A673 (cell line): ENCODE measurements at regions not wholly inside any gene's neighbourhood (a gene's known extent, or its start where the extent isn't known, plus 50 kb on each side); places are given as distances from the start of the nearest gene placed in this dataset.

ENCODE experiments used
- BruUV-seq: library from RNA; stranded (reverse); fragments of 400-500 nt; replicated peaks from 2 replicates; lab custom pipeline; 2021; lab: Mats Ljungman, UMichigan
- CTCF ChIA-PET: fragments of 300-600 bp; sonication (Branson Sonifier 250); formaldehyde crosslinking; loops from one replicate; lab custom pipeline; 2022; ENCODE audit warnings: antibody characterized with exemption; lab: Charles Lee
- POLR2A ChIA-PET: fragments of 300-600 bp; sonication (Branson Sonifier 250); formaldehyde crosslinking; loops from one replicate; lab custom pipeline; 2022; ENCODE audit warnings: antibody characterized with exemption; ENCODE audit not compliant: low non-redundant PET; lab: Charles Lee
- DNase-seq: peaks from one replicate; pipeline ENCODE4 v3.0.0-alpha.2; 2015; ENCODE audit warnings: low spot score
- H3K27ac ChIP-seq: fragments of 200-600 bp; sonication (generic); 2 replicates; pipeline ENCODE4 v1.5.1; 2016; ENCODE audit warnings: mixed run types, low read depth, mild to moderate bottlenecking, mixed read lengths, antibody characterized with exemption, low read length; ENCODE audit not compliant: poor library complexity, severe bottlenecking
- H3K27me3 ChIP-seq: fragments of 200-600 bp; sonication (generic); replicated peaks from 2 replicates; pipeline ENCODE4 v1.6.1; 2017; ENCODE audit warnings: mixed run types, low read depth, mild to moderate bottlenecking, mixed read lengths, antibody characterized with exemption, low read length; ENCODE audit not compliant: insufficient read depth, poor library complexity
- H3K36me3 ChIP-seq: fragments of 200-600 bp; sonication (generic); 2 replicates; pipeline ENCODE4 v1.6.1; 2016; ENCODE audit warnings: mixed run types, mild to moderate bottlenecking, mixed read lengths, antibody characterized with exemption, low read length; ENCODE audit not compliant: insufficient read depth, poor library complexity, severe bottlenecking
- H3K4me1 ChIP-seq: fragments of 200-600 bp; sonication (generic); 2 replicates; pipeline ENCODE4 v1.6.1; 2017; ENCODE audit warnings: mixed run types, mild to moderate bottlenecking, mixed read lengths, antibody characterized with exemption, low read length; ENCODE audit not compliant: insufficient read depth, poor library complexity, severe bottlenecking
- H3K4me3 ChIP-seq: fragments of 200-600 bp; sonication (generic); 2 replicates; pipeline ENCODE4 v1.5.1; 2016; ENCODE audit warnings: low read depth, mixed run types, mild to moderate bottlenecking, mixed read lengths, low read length; ENCODE audit not compliant: poor library complexity, severe bottlenecking
- H3K9me3 ChIP-seq: fragments of 200-600 bp; sonication (generic); 2 replicates; pipeline ENCODE4 v1.6.1; 2016; ENCODE audit warnings: mixed run types, low read depth, mild to moderate bottlenecking, mixed read lengths, antibody characterized with exemption, low read length; ENCODE audit not compliant: poor library complexity, severe bottlenecking
- CTCF ChIP-seq: fragments of 300-800, 200-600 bp; sonication (generic); conservative IDR thresholded peaks from 2 replicates; pipeline ENCODE4 v1.5.1; 2017; ENCODE audit warnings: low read depth, mild to moderate bottlenecking, antibody characterized with exemption, low read length, moderate library complexity, mixed read lengths
- EZH2 ChIP-seq: fragments of 200-600 bp; sonication (generic); IDR thresholded peaks from 2 replicates; pipeline ENCODE4 v1.6.1; 2017; ENCODE audit warnings: borderline replicate concordance, low read depth, mild to moderate bottlenecking, mixed read lengths, antibody characterized with exemption, low read length; ENCODE audit not compliant: poor library complexity, severe bottlenecking
- intact Hi-C: fragments of 100-400 bp; cut with micrococcal nuclease; formaldehyde crosslinking; loops from one replicate; pipeline ENCODE4 v1.10.0; 2022; ENCODE audit not compliant: unreplicated experiment

GRCh38 chr11:116275635-116276034 is 497.2 kb downstream of the BUD13 start:
- no peak for DNase-seq
- BruUV-seq, result no TSS peak

GRCh38 chr11:116274521-116274920 is 498.3 kb downstream of the BUD13 start:
- no TSS peak for BruUV-seq
- ChIA-PET CTCF (interaction anchor here (0.5 kb wide), 1 partner anchor 924 kb away, joined by 6 read pairs; no protein-coding TSS in a partner anchor), POLR2A (no interaction called here)
- TF ChIP-seq EZH2, result no peak
- no peak for TF ChIP-seq CTCF
- intact Hi-C loops, result loop anchor here (10.0 kb wide), 1 partner anchor 1500 kb away; no protein-coding TSS in a partner anchor
- Histone ChIP-seq H3K4me1 (no peaks in the 10 kb centered on the region), H3K27me3 (no peaks in the 10 kb centered on the region), H3K36me3 (no peaks in the 10 kb centered on the region), H3K4me3 (no peak overlapping the region), H3K27ac (no peak overlapping the region), H3K9me3 (no peaks in the 10 kb centered on the region)
- no peak for DNase-seq

More at GRCh38 chr11:116275635-116276034, 497.2 kb downstream of the BUD13 start:
- intact Hi-C loops, result loop anchor here (5.0 to 10.0 kb wide), 2 partner anchors 953 to 1501 kb away; no protein-coding TSS in a partner anchor
- Histone ChIP-seq H3K9me3 (no peaks in the 10 kb centered on the region), H3K4me3 (no peak overlapping the region), H3K27me3 (no peaks in the 10 kb centered on the region), H3K27ac (no peak overlapping the region), H3K36me3 (no peaks in the 10 kb centered on the region), H3K4me1 (no peaks in the 10 kb centered on the region)
- ChIA-PET POLR2A (no interaction called here), CTCF (no interaction called here)
- TF ChIP-seq CTCF (no peak), EZH2 (no peak)

GRCh38 chr11:116272181-116272789 is 500.5 kb downstream of the BUD13 start:
- no TSS peak for BruUV-seq
- H3K4me1 ChIP-seq, result no peaks in the 10 kb centered on the region
- no peak for DNase-seq
- H3K4me3 ChIP-seq, result no peak overlapping the region
- ChIA-PET POLR2A (no interaction called here), CTCF (no interaction called here)
- no peaks in the 10 kb centered on the region for H3K9me3 ChIP-seq
- peaks cover 4% of the 10 kb centered on the region for H3K27me3 ChIP-seq
- intact Hi-C loops, result loop anchor here (10.0 kb wide), 1 partner anchor 1497 kb away; no protein-coding TSS in a partner anchor
- H3K27ac ChIP-seq, result no peak overlapping the region
- no peak for TF ChIP-seq CTCF
- no peak for TF ChIP-seq EZH2
- no peaks in the 10 kb centered on the region for H3K36me3 ChIP-seq
